ENCODE measurements at regions not wholly inside any gene's neighbourhood (a gene's known extent, or its start where the extent isn't known, plus 50 kb on each side); places are given as distances from the start of the nearest gene placed in this dataset.

DNA sequence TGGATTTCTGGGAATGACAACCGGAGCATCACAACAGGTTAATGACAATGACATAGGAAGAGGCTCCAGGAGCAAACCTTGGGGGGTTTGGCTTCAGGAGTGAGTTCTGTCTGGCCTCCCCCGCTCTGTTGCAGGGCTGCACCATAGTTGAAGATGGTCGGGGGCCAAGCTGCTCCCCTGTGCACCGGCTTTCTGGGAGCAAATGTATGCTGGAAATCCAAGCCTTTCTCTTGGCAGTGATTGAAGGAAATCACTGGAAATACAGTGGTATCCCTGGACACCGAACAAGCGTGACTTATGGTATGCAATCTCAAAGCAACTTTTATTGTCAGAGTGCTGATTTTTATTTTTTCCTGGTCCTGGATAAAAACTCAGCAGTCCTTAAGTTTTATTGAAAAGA is 251.9 kb upstream of the ZNF32 start:
- DNase-seq (ENCODE audit: low read depth in 1 of 2, low spot score in 1 of 2) (no peak), ATAC-seq (no peak), FAIRE-seq (no peak)
- no peak overlapping the region for H3K4me3 ChIP-seq
- no peaks in the 10 kb centered on the region for H3K9me3 ChIP-seq
- H3K4me1 ChIP-seq: no peaks in the 10 kb centered on the region
- ChIA-PET POLR2A (no interaction called here), CTCF (interaction anchor here (1.3 kb wide), 1 partner anchor 9 kb away, joined by 3 read pairs; no protein-coding TSS in a partner anchor)
- 16% methylated on average over 6 of the region's 6 CpGs for WGBS (ENCODE audit: missing lambda C conversion rate)
- no peak overlapping the region for H3K4me2 ChIP-seq
- no peak for TF ChIP-seq HOXA7 (CRISPR knock-in tag; IDR thresholded peaks at IDR 0.05)
- TF ChIP-seq, protein P1, sequence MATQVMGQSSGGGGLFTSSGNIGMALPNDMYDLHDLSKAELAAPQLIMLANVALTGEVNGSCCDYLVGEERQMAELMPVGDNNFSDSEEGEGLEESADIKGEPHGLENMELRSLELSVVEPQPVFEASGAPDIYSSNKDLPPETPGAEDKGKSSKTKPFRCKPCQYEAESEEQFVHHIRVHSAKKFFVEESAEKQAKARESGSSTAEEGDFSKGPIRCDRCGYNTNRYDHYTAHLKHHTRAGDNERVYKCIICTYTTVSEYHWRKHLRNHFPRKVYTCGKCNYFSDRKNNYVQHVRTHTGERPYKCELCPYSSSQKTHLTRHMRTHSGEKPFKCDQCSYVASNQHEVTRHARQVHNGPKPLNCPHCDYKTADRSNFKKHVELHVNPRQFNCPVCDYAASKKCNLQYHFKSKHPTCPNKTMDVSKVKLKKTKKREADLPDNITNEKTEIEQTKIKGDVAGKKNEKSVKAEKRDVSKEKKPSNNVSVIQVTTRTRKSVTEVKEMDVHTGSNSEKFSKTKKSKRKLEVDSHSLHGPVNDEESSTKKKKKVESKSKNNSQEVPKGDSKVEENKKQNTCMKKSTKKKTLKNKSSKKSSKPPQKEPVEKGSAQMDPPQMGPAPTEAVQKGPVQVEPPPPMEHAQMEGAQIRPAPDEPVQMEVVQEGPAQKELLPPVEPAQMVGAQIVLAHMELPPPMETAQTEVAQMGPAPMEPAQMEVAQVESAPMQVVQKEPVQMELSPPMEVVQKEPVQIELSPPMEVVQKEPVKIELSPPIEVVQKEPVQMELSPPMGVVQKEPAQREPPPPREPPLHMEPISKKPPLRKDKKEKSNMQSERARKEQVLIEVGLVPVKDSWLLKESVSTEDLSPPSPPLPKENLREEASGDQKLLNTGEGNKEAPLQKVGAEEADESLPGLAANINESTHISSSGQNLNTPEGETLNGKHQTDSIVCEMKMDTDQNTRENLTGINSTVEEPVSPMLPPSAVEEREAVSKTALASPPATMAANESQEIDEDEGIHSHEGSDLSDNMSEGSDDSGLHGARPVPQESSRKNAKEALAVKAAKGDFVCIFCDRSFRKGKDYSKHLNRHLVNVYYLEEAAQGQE (IDR thresholded peaks at IDR 0.05): no peak
- no peak for TF ChIP-seq ZSCAN20 (CRISPR knock-in tag; IDR thresholded peaks at IDR 0.05)
- no peak for TF ChIP-seq JUNB (IDR thresholded peaks at IDR 0.05)
- TF ChIP-seq ATOH8 (CRISPR knock-in tag; IDR thresholded peaks at IDR 0.05; ENCODE audit: low read depth): no peak
- no peak for TF ChIP-seq MAX (IDR thresholded peaks at IDR 0.05)
- TF ChIP-seq KDM5A (IDR thresholded peaks at IDR 0.05): no peak
- TF ChIP-seq SREBF2 (IDR thresholded peaks at IDR 0.05): no peak
- no peak for TF ChIP-seq ZFP36 (IDR thresholded peaks at IDR 0.05; ENCODE audit: borderline replicate concordance, partially characterized antibody)
- no peak for TF ChIP-seq PBX3 (IDR thresholded peaks at IDR 0.05)
- no peak overlapping the region for H3K27ac ChIP-seq

DNA sequence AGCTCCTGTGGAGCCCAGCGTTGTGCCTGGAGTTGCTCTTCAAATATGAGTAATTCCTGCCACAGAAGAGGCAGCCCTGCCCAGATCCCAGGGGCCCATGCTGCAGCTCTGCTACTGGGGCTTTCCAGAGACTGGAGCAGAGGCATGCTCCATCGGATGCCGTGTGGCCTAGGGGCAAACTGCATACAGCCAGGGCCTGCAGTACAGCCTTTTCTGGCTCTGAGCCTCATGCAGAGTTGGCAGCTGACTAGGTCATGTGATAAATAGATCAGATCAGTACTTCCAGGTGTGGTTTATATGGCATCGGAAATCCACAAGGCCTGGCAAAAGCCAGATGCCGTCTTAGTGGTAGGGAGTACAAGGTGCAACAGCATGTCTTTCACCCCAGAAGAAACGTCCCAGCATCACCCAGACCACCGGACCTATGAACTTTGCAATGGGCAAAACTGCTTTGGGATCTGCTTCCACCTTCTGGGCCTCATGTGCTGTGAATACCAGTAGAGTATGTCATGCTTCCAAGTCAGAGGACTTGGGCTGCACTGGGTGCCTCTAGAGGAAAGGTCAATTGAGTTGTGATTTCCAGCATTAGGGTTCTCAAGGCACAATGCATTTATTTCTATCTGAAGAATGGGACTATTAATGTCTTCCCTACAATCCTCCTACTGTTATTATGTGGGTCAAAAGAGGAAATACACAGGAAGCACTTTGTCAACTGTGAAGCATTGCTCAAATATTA is 250.7 kb upstream of the ZNF32 start:
- ATAC-seq (no peak), FAIRE-seq (no peak)
- no peak overlapping the region for H3K27ac ChIP-seq

DNA sequence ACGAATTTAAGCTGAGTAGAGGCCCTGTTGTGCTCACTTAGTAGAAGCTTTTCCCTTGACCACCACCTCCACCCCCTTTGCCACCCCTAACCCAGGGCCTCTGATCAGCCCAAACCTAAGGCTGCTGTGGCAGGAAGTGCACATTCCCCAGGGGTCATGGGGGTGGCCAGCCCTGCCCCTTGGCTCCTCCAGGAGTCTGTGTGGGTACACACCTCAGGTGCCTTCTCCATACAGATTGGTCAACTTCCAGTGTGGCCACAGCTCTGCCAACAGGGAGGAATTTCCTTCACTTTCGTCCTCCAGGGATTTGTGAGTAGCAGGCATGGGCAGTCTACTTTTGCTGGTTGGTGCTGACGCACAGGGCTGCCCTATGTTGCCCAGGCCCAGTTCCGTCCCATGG is 249.9 kb upstream of the ZNF32 start:
- ChIA-PET POLR2A (no interaction called here), CTCF (interaction anchor here (0.6 to 1.6 kb wide), 3 partner anchors 10 to 46 kb away, joined by 3 to 4 read pairs (median 4); no protein-coding TSS in a partner anchor)
- 15% methylated on average over 4 of the region's 4 CpGs for WGBS (ENCODE audit: missing lambda C conversion rate)
- Histone ChIP-seq H3K27ac (no peak overlapping the region), H3K4me3 (no peak overlapping the region), H3K4me2 (no peak overlapping the region), H3K4me1 (no peaks in the 10 kb centered on the region), H3K9me3 (no peaks in the 10 kb centered on the region)
- DNase-seq (ENCODE audit: low read depth in 1 of 2, low spot score in 1 of 2) (no peak), ATAC-seq (no peak), FAIRE-seq (no peak)
- TF ChIP-seq POLR2A (IDR thresholded peaks at IDR 0.05; ENCODE audit: low read length): no peak
- TF ChIP-seq CHD2 (IDR thresholded peaks at IDR 0.05; ENCODE audit: low read length, partially characterized antibody): no peak
- TF ChIP-seq, protein P1 (IDR thresholded peaks at IDR 0.05): no peak
- TF ChIP-seq PBX3 (IDR thresholded peaks at IDR 0.05): no peak
- no peak for TF ChIP-seq ZC3H11A (IDR thresholded peaks at IDR 0.05)
- TF ChIP-seq ELK1 (IDR thresholded peaks at IDR 0.05; ENCODE audit: low read depth, low read length): no peak
- no peak for TF ChIP-seq RFX5 (IDR thresholded peaks at IDR 0.05)
- TF ChIP-seq CBX8 (IDR thresholded peaks at IDR 0.05): no peak
- TF ChIP-seq CBX2 (IDR thresholded peaks at IDR 0.05; ENCODE audit: borderline replicate concordance, low read depth): no peak

More for the DNA sequence above, 250.7 kb upstream of the ZNF32 start:
- Histone ChIP-seq H3K4me3 (no peak overlapping the region), H3K4me2 (no peak overlapping the region), H3K4me1 (no peaks in the 10 kb centered on the region), H3K9me3 (no peaks in the 10 kb centered on the region)
- ChIA-PET CTCF (interaction anchor here (0.6 to 1.6 kb wide), 2 partner anchors 14 to 46 kb away, joined by 4 read pairs; no protein-coding TSS in a partner anchor), POLR2A (no interaction called here)
- TF ChIP-seq EHMT2 (IDR thresholded peaks at IDR 0.05; ENCODE audit: low read depth): no peak
- TF ChIP-seq ZFP36 (IDR thresholded peaks at IDR 0.05; ENCODE audit: borderline replicate concordance, partially characterized antibody): no peak
- WGBS (ENCODE audit: missing lambda C conversion rate): 33% methylated on average over 5 of the region's 7 CpGs
- DNase-seq (ENCODE audit: low read depth in 1 of 2, low spot score in 1 of 2): no peak
